ENCODE measurements at regions not wholly inside any gene's neighbourhood (a gene's known extent, or its start where the extent isn't known, plus 50 kb on each side); places are given as distances from the start of the nearest gene placed in this dataset.

DNA sequence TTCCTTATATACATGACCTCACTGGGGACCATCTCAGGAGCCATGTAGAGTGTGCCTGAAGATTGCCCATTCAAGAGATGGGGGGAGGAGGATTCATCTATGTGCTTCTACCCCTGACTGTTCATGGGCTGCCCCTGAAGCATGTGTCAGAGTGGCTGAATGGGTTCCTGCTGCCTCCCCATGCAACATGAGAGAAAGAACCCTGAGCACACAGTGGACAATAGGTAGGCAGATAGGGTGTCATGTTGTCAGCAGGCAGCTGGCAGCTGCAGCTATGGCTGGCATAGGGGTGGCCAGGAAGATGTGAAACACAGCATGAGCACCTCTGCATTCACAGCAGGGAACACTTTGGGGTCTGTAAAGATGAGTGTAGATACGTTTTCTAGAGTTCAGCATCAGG, 208.4 kb upstream of the CNR1 start:
- TF ChIP-seq, protein P1, sequence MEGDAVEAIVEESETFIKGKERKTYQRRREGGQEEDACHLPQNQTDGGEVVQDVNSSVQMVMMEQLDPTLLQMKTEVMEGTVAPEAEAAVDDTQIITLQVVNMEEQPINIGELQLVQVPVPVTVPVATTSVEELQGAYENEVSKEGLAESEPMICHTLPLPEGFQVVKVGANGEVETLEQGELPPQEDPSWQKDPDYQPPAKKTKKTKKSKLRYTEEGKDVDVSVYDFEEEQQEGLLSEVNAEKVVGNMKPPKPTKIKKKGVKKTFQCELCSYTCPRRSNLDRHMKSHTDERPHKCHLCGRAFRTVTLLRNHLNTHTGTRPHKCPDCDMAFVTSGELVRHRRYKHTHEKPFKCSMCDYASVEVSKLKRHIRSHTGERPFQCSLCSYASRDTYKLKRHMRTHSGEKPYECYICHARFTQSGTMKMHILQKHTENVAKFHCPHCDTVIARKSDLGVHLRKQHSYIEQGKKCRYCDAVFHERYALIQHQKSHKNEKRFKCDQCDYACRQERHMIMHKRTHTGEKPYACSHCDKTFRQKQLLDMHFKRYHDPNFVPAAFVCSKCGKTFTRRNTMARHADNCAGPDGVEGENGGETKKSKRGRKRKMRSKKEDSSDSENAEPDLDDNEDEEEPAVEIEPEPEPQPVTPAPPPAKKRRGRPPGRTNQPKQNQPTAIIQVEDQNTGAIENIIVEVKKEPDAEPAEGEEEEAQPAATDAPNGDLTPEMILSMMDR (conservative IDR thresholded peaks at IDR 0.05) = no peak
- TF ChIP-seq EZH2 (IDR thresholded peaks at IDR 0.05; ENCODE audit: low read depth) = no peak
